Inflammatory macrophage treated with lipopolysaccharide for 1 hour (primary cell): ENCODE measurements at regions not wholly inside any gene's neighbourhood (a gene's known extent, or its start where the extent isn't known, plus 50 kb on each side); places are given as distances from the start of the nearest gene placed in this dataset.
"Not testable (repeated sequence)": the region's sequence is repeated elsewhere in the genome, so short reads cannot be mapped to it uniquely, and the experiment has no call there.

Experiments
- DNase-seq, 2 donors: peaks; one replicate each; pipeline ENCODE4 v3.0.0-alpha.2; 2020 to 2022

GRCh38 chr10:36764823-36765222 is 360.6 kb upstream of the ANKRD30A start:
- no peak for DNase-seq

- no peak for DNase-seq
Observed at GRCh38 chr10:36761121-36761520, 364.3 kb upstream of the ANKRD30A start.

- no peak for DNase-seq
Observed at GRCh38 chr10:36759141-36759805, 366.1 kb upstream of the ANKRD30A start.

GRCh38 chr10:36748128-36748871 is 377.1 kb upstream of the ANKRD30A start:
- no peak for DNase-seq

GRCh38 chr10:36739884-36740445 is 385.4 kb upstream of the ANKRD30A start:
- DNase-seq = no peak

GRCh38 chr10:36738738-36739431 is 386.5 kb upstream of the ANKRD30A start:
- DNase-seq = no peak

GRCh38 chr10:36736311-36736710 is 389.1 kb upstream of the ANKRD30A start:
- DNase-seq = no peak

- not testable (repeated sequence) for DNase-seq
Observed at GRCh38 chr10:36734590-36734989, 390.8 kb upstream of the ANKRD30A start.

- DNase-seq = no peak
Observed at GRCh38 chr10:36730316-36730715, 395.1 kb upstream of the ANKRD30A start.

GRCh38 chr10:36728626-36729025 is 396.8 kb upstream of the ANKRD30A start:
- no peak for DNase-seq

GRCh38 chr10:36725581-36726520 is 399.5 kb upstream of the ANKRD30A start:
- DNase-seq = no peak

- DNase-seq = no peak
Observed at GRCh38 chr10:36722777-36723176, 402.6 kb upstream of the ANKRD30A start.

- DNase-seq = no peak
Observed at GRCh38 chr10:36721871-36722270, 403.5 kb upstream of the ANKRD30A start.

GRCh38 chr10:36720895-36721294 is 404.5 kb upstream of the ANKRD30A start:
- no peak for DNase-seq

GRCh38 chr10:36717118-36717517 is 408.3 kb upstream of the ANKRD30A start:
- no peak for DNase-seq

GRCh38 chr10:36716291-36716690 is 409.1 kb upstream of the ANKRD30A start:
- DNase-seq = no peak

GRCh38 chr10:36712695-36713094 is 412.7 kb upstream of the ANKRD30A start:
- DNase-seq = no peak

- DNase-seq = no peak
Observed at GRCh38 chr10:36711361-36711760, 414.0 kb upstream of the ANKRD30A start.

GRCh38 chr10:36704124-36704523 is 421.3 kb upstream of the ANKRD30A start:
- no peak for DNase-seq

GRCh38 chr10:36703179-36703578 is 422.2 kb upstream of the ANKRD30A start:
- no peak for DNase-seq

- DNase-seq = no peak
Observed at GRCh38 chr10:36700123-36700522, 425.3 kb upstream of the ANKRD30A start.

GRCh38 chr10:36692759-36693158 is 432.6 kb upstream of the ANKRD30A start:
- DNase-seq = no peak
